GF-D8 (cell line): ENCODE measurements at regions not wholly inside any gene's neighbourhood (a gene's known extent, or its start where the extent isn't known, plus 50 kb on each side); places are given as distances from the start of the nearest gene placed in this dataset.
A peak's percentile ranks its signal among the peaks of the same experiment; 100 is the strongest.
"Not testable (repeated sequence)": the region's sequence is repeated elsewhere in the genome, so short reads cannot be mapped to it uniquely, and the experiment has no call there.

ENCODE experiments used
- DNase-seq: peaks from one replicate; lab custom pipeline; 2025; lab: John Stamatoyannopoulos, UW

DNA sequence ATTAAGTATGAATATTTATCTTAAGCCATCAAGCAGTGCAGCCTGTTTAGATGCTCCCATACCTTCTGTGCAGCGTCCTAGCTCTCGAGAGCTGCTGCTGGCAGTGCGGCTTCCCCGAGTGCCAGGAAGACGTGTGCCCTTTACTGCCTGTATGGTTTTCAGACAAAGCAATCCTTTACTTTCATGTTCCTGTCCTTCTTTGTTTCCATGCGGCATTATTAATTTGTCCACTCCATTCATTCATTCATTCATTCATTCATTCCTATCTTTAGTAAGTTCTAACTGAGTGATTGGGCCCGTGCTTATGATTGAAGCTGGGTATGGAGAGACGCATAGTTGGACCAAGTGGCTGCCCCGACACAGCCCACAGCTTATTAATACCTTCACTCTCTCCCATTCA lies 446.6 kb upstream of the HNRNPA3 start:
- DNase-seq, result no peak

DNA sequence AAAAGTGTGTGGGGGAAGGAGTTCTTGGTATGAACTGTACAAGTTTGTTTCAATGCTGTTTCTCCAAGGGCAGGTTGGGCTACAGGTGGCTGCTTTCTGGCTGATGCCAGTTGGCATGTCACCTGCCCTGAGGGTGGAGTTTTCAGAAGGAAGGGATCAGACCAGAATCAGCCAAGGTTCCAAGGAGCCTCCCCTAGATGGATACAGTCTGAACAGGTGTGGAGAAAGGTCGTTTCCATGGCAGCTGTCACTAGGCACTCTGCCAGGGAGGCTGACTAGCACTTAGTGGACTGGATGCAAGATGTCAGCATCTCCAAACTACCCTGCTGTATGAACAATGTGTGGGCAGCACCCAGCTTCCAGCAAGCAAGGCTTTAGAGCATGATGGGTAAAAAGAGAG lies 444.4 kb upstream of the HNRNPA3 start:
- no peak for DNase-seq

- no peak for DNase-seq
Measured at GRCh38 chr2:176769021-176769420, 443.6 kb upstream of the HNRNPA3 start.

DNA sequence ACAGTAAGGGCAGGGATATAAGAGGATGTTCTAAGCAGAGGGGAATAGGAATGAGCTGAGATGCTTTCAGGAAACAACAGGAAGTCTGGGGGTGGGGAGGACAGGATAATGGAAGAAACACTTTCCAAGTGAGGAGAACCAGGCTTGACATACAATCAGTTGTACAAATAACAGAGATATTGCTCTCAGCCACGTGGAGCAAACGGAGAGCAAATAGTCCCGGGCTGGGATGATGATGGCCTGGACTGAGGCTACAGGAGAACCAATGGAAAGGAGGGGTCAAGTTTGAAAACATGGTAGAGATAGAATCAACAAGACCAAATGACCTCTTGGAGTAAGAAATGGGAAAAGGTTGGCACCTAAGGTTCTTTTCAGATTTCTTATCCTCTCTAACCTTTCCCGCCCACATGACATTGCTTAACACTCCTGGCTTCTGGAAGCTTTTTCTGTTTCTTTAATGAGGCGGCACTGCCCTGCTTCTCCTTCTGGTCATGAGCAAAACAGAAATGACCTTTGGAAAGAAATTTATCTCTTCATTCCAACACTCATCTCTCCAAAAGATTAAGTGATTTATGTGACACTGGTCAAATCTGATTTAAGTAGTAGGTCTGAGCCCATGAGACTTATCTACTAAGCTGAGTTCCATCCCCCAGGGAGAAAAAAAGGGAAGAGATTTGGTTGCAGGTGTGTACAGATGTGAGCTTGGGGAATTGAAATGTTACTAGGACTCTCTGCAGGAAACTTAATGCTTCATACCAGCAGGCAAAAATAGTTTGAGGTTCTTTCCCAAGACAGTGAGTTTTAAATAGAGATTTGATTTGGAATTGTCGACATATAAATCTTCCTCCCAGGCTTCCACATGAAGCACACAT lies 442.9 kb upstream of the HNRNPA3 start:
- DNase-seq, result no peak

DNA sequence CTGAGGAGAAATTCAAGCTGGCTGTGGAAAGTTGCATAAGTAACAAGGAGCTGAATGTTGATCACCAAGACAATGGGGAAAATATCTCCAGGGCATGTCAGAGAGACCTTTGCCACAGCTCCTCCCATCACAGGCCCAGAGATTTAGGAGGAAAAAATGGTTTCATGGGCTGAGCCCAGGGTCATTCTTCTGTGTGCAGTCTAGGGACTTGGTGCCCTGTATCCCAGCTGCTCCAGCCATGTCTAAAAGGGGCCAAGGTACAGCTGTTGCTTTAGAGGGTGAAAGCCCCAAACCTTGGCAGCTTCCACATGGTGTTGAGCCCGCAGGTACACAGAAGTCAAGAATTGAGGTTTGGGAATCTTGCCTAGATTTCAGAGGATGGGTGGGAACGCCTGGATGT lies 439.8 kb upstream of the HNRNPA3 start:
- DNase-seq, result no peak

DNA sequence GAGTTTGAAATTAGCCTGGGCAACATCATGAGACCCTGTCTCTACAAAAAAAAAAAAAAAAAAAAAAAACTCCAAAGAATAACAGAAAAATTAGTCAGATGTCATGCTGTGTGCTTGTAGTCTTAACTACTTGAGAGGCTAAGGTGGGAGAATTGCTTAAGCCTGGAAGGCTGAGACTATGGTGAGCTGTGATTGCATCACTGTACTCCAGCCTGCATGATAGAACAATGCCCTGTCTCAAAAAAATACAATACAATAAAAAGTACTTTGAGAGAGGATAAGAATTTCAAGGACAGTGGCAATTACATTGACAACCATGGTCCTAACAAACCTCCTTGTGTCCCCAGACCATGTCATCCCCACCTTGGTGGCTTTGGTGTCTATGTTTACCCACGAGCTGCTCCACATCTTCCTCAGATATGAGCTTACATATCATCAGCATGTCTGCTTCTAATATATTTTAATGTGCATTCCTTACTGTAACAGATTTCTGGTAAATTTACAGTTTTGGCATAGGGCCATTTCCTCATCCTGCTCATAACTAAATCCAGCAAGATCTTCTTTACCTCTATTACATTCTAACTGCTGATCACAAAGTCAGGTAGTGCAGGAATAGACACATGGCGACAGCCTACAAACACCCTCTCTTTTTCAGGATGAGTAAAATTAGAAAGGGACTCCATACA lies 437.7 kb upstream of the HNRNPA3 start:
- no peak for DNase-seq

DNA sequence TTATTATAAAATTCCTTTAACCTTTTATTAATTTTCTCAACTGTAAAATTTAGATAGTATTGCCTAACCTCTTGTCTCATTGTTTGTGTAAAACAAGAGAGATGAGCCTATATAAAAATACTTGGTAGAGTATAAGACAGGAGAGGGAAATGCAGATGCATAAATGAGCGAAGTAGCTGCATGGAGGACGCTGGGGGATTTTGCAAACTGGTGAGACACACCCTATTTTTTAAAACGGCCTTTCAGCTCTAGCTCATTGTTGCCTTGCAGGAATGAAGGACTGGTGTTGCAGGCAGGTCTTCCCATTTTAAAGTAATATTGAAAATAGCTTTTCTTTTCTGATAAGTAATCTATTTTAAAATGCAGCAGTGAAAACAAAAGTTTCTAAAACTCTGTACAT lies 435.3 kb upstream of the HNRNPA3 start:
- DNase-seq, result no peak

DNA sequence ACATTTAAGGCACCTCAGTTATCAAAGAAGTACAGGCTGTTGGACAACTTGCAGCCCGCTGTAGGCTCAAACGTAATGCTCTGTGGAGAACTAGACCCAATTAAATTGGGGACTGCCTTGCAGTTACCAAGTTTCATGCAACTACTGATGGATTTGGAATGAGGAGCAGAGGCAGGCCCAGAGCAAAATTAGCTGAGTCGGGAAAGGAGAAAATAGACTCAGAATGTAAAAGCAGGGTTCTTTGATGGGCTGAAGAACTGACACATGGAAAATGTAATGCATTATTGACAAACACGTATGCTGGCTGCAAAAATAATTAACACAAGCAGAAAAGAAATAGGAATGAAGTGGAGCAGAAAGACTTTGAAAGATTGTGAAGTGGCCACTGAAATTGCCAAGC lies 432.7 kb upstream of the HNRNPA3 start:
- no peak for DNase-seq

DNA sequence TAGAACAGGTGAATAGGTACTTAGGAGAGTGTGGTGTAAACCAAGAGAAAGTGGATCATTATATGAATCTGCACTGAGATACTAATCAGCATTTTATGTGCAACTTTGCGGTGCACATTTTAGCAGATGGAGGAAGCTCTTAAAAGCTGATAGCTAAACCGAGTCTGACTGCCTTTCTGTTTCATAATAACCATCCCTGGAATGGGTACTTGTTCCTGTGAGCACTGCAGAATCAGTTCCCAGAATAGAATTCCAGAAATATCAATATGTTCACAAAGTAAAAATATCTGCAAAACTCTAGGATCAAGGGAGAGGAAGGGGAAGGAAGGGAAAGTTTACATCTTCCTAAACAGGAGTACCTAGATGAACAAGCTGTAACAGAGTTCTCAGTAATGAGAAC lies 432.2 kb upstream of the HNRNPA3 start:
- peak; percentile 25 for DNase-seq

DNA sequence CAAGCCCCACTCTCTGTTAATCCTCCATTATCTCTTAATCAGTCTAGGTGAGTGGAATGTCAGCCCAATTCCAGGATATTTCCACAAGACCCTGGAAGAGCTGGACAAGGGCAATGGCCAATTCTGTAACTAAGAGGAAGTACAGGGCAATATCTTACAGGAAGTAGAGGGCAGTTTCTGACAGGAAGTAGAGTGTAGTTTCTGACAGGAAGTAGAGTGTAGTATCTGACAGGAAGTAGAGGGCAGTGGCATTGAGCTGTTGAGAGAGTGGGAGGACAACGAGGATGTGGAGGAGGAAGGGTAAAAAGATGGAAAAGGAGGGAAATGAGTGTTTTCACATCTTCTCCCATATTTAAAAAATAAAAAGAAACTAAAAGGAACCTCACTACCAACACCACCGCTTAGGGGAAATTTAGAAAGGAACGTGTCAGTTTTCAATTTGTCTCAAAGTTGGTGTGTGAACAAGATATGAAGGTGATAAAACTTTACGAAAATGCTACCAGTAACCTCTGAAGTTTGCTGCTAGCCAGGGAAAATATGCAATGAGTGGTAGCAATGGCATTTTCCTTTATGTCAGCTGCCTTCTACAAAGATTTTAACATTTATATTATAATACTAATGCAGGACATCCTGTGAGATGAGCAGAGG lies 430.9 kb upstream of the HNRNPA3 start:
- DNase-seq, result peak; percentile 39

GRCh38 chr2:176784633-176785200 lies 427.9 kb upstream of the HNRNPA3 start:
- no peak for DNase-seq

GRCh38 chr2:176789751-176790150 lies 422.8 kb upstream of the HNRNPA3 start:
- DNase-seq, result no peak

DNA sequence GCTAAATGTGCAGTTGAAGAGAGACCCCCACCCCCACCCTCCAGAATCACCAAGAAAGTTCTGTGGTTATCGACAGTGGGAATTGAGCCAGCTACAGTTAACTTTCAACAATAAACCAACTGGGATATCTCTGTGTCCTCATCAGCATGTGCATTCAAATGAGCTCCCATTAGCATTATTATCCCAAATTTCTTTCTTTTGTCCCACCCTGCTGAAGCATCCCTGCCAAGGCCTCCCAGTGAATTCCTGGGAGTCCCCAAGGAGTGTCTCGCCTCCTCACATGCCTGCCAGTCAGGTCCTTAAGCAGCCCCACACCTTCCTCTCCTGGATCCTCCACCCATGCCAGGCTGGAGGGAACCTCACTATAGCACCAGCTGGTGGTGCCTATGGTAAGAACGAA lies 422.1 kb upstream of the HNRNPA3 start:
- no peak for DNase-seq

- DNase-seq, result no peak
Measured at GRCh38 chr2:176793792-176794191, 418.8 kb upstream of the HNRNPA3 start.

GRCh38 chr2:176794392-176794791 lies 418.2 kb upstream of the HNRNPA3 start:
- no peak for DNase-seq

- no peak for DNase-seq
Measured at GRCh38 chr2:176795823-176796222, 416.8 kb upstream of the HNRNPA3 start.

GRCh38 chr2:176796677-176797076 lies 415.9 kb upstream of the HNRNPA3 start:
- not testable (repeated sequence) for DNase-seq

- no peak for DNase-seq
Measured at GRCh38 chr2:176804392-176804791, 408.2 kb upstream of the HNRNPA3 start.

GRCh38 chr2:176805345-176805744 lies 407.2 kb upstream of the HNRNPA3 start:
- DNase-seq, result no peak

DNA sequence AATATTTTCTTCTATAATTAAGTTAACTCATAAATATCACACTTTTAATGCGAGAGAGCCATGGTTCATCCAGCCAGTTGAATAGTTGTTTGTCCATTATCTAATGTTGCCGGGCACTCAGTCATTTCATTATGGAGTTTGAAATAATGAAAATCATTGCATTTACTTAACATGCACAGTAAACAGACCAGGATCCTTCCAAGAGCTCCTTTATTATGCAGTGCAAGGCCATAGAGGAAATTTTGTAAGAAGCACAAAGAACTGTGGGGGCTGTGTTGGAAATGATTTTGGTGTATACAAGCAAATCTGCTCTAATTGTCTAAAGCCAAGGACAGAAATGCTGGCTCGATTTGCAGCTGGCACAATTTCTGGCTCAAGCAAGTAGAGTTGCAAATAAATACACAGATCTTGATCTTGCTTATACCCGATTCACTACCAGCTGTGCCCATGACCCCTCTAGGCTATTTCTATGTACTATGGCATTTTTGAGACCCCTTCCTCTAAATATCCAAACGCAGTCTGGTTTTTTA lies 400.3 kb upstream of the HNRNPA3 start:
- DNase-seq, result no peak

GRCh38 chr2:176813156-176813555 lies 399.4 kb upstream of the HNRNPA3 start:
- no peak for DNase-seq

- DNase-seq, result no peak
Measured at GRCh38 chr2:176813621-176814049, 399.0 kb upstream of the HNRNPA3 start.
